Fibroblast of villous mesenchyme (primary cell): ENCODE measurements at regions not wholly inside any gene's neighbourhood (a gene's known extent, or its start where the extent isn't known, plus 50 kb on each side); places are given as distances from the start of the nearest gene placed in this dataset.

Experiments used
- DNase-seq: peaks from one replicate; pipeline ENCODE4 v3.0.0-alpha.2; 2010; ENCODE audit warnings: low read depth
- H3K4me3 ChIP-seq: 2 replicates; pipeline ENCODE4 v1.5.1; 2011; ENCODE audit warnings: low read depth, mild to moderate bottlenecking, low read length
- CTCF ChIP-seq: IDR thresholded peaks from 2 replicates; pipeline ENCODE4 v1.5.1; 2012; ENCODE audit warnings: low read depth, mild to moderate bottlenecking, low read length; ENCODE audit not compliant: insufficient read depth

GRCh38 chr6:98131290-98131990 is 702.9 kb upstream of the POU3F2 start:
- TF ChIP-seq CTCF = no peak
- no peak overlapping the region for H3K4me3 ChIP-seq
- no peak for DNase-seq

GRCh38 chr6:98136333-98136732 is 698.0 kb upstream of the POU3F2 start:
- H3K4me3 ChIP-seq = no peak overlapping the region
- DNase-seq = no peak

DNA sequence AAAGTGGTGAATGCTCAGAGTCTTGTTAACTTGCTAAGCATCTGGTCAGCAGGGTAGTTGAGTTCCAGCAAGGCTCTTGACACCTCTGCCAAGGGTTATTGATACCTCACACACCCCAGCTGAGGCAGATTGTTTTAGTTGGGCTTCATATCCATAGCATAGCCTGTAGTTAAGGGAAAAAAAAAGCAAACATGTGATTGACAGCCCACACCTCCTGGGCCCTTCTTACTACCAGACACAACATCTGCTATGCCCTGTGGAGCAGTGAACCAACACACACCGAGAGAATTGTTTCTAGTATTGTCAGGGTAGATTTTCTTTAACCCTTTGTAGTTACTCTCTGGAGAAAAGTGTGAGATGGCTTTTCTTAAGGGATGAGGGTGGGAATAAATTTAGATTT is 697.0 kb upstream of the POU3F2 start:
- no peak overlapping the region for H3K4me3 ChIP-seq
- no peak for DNase-seq
- no peak for TF ChIP-seq CTCF

More at GRCh38 chr6:98136333-98136732, 698.0 kb upstream of the POU3F2 start:
- no peak for TF ChIP-seq CTCF

GRCh38 chr6:98142839-98143238 is 691.5 kb upstream of the POU3F2 start:
- DNase-seq = no peak
- no peak for TF ChIP-seq CTCF
- no peak overlapping the region for H3K4me3 ChIP-seq

DNA sequence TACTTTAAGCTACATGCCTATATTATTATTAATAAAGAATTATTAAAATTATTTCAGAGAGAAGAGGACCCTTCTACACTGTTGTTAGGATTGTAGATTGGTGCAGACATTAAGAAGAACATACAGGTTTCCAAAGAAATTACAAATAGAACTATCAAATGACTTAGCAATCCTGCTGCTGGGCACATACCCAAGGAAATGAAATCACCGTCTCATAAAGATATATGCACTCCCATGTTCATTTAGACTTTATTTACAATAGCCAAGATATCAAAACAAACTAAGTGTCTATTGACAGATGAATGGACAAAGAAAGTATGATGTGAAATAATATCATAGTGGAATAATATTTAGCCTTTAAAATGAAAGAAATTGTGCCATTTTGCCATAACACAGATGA is 687.7 kb upstream of the POU3F2 start:
- TF ChIP-seq CTCF = no peak
- no peak overlapping the region for H3K4me3 ChIP-seq
- no peak for DNase-seq

DNA sequence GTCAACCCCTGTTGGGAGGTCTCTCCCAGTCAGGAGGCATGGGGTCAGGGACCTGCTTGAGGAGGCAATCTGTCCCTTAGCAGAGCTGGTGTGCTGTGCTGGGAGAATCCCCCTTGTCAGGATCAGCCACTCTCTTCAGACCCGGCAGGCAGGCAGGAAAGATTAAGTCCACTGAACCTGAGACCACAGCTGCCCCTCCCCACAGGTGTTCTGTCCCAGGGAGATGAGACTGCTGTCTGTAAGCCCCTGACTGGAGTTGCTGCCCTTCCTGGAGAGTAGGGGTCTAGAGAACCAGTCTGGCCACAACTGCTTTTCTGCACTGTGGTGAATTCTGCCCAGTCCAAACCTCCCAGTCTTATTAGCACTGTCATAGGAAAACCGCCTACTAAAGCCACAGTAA is 677.8 kb upstream of the POU3F2 start:
- no peak overlapping the region for H3K4me3 ChIP-seq
- no peak for TF ChIP-seq CTCF
- DNase-seq = no peak

DNA sequence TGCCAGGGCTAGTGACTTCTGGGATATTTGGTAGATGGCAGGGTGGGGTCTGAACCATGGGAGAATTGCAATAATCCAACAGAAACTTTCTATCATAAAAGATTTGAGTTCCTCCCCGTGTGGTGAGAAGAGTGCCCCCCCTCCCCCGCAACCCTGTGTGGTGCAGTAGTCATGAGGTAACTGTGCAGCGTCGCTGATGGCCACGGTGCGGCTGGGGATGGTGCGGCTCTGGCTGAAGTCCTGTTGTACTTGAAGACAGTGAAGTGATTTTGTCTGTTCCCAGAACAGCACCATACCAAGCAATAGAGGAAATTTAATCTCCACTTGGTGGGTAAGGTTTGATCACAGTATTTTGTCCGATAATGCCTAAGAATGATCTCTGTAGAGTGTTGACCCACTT is 654.8 kb upstream of the POU3F2 start:
- TF ChIP-seq CTCF = no peak
- H3K4me3 ChIP-seq = no peak overlapping the region
- DNase-seq = no peak
